Stimulated activated CD4-positive, alpha-beta T cell treated with anti-CD3 and anti-CD28 coated beads, TNF-alpha, amount 100 ng/mL, for 4 hours (primary cell): ENCODE measurements at regions not wholly inside any gene's neighbourhood (a gene's known extent, or its start where the extent isn't known, plus 50 kb on each side); places are given as distances from the start of the nearest gene placed in this dataset.

Experiments
- DNase-seq, 3 experiments: peaks; one replicate each; pipeline ENCODE4 v3.0.0-alpha.2; 2020; ENCODE audit warnings: low read depth in 3 of 3

DNA sequence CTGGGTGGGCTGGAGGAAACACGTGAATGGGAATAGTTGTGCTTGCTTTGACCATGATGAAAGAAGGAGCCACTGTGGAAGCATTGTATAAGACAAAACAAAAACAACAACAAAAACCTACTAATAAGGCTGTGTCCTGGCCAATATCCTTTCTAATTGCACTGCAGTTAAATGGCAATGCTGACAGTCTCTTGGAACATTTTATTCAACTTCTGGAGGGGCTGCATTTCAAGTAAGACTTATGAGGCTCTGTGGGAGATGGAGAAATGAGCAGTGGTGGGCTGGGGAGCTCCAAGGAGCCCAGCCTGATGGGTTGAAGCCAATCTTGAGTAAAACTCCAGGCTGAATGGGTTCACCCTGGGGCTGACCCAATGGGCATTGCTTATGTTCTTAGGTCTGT is 99.8 kb upstream of the ROPN1 start:
- no peak for DNase-seq

DNA sequence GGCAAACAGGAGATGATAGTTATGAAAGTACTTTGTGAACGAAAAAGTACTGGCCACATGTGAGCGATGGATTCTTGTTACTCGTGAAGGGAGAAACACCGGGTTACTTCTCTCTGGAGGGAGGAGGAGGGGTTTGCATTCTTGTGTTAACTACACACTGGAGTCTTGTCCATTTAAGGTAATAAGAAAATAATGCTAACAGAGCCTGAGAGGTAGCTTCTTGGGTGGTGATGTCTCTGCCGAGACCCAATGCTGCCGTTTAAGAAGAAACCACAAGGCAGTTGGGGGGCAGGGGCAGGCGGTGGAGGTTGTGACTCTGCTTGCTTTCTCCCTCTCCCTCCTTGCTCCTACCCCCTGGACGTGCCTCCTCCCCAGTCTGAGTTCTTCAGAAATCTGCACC is 100.9 kb upstream of the ROPN1 start:
- no peak for DNase-seq

- no peak for DNase-seq
Measured at GRCh38 chr3:124094496-124094895, 102.6 kb upstream of the ROPN1 start.

GRCh38 chr3:124097362-124098131 is 105.6 kb upstream of the ROPN1 start:
- DNase-seq: no peak

GRCh38 chr3:124101643-124102042 is 109.7 kb upstream of the ROPN1 start:
- no peak for DNase-seq

GRCh38 chr3:124107104-124107890 is 115.4 kb upstream of the ROPN1 start:
- DNase-seq: no peak

DNA sequence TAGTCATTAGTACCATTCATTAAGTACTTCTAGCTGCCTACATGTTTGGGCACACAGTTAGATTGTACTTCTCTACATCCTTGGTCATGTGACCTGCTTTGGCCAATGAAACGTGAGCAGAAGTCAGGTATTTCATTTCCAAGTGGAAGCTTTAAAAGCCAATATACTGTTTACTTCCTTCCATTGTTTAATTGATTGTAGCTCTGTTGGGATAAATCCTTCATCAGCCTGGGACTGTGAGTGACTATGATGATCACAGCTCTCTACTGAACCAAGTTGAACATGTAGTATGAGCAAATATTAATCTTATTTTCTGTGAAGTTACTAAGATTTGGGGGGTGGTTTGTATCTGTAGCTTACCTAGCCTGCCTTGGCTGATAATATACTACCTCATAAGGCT is 116.5 kb upstream of the ROPN1 start:
- DNase-seq: no peak

GRCh38 chr3:124113485-124113884 is 121.6 kb upstream of the ROPN1 start:
- DNase-seq: no peak

- DNase-seq: no peak
Measured at GRCh38 chr3:124115279-124115678, 123.4 kb upstream of the ROPN1 start.

- no peak for DNase-seq
Measured at GRCh38 chr3:124115956-124116355, 124.0 kb upstream of the ROPN1 start.

- DNase-seq: no peak
Measured at GRCh38 chr3:124116906-124117305, 125.0 kb upstream of the ROPN1 start.

- DNase-seq: no peak
Measured at GRCh38 chr3:124117486-124117885, 125.6 kb upstream of the ROPN1 start.

DNA sequence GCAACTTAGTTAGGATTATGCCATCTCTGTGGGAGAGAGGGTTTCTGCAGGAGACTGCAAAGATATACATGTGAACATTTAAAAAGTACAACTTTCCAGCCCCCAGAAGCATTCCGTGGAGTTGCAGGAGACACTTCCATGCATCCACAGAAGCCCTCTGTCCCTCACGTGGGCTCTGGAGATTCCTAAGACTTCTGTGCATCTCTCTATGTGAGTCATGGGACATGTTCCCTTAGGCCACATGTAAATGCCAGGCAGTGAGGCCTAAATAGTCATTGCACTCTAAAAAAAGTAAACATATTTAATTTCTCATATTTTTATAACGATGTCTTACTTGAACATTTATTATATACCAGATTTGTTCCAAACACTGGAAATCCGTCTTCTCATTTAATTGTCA is 126.5 kb upstream of the ROPN1 start:
- no peak for DNase-seq

- no peak for DNase-seq
Measured at GRCh38 chr3:124119056-124119716, 127.3 kb upstream of the ROPN1 start.

- DNase-seq: no peak
Measured at GRCh38 chr3:124121379-124122312, 129.7 kb upstream of the ROPN1 start.

- no peak for DNase-seq
Measured at GRCh38 chr3:124125315-124125714, 133.4 kb upstream of the ROPN1 start.

DNA sequence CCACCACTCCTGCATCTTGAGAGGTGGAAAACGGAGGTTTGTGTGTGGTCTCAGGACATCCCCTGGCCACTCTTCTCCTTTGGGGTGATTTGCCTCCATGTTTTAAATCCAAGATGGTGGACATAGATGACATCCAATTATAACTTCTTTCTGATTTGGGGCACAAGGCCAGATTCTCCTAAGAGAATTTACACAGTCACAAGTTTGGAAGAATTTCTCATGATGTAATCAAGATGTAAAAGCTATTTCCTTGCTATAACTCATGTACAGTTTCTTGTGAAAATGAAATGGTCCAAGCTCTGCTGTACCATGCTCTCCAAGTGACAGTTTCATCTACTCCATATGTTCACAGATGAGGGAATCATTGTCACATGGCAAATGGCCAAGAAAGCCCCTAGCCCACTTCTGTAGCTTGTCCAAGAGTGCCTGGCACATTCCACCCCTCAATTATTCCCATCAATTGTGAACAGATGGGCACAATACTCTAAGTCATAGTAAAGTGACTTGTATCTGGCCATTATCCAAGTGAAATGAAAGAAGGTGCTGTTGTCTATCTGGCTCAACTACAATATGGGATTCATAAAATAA is 134.6 kb upstream of the ROPN1 start:
- DNase-seq: no peak

DNA sequence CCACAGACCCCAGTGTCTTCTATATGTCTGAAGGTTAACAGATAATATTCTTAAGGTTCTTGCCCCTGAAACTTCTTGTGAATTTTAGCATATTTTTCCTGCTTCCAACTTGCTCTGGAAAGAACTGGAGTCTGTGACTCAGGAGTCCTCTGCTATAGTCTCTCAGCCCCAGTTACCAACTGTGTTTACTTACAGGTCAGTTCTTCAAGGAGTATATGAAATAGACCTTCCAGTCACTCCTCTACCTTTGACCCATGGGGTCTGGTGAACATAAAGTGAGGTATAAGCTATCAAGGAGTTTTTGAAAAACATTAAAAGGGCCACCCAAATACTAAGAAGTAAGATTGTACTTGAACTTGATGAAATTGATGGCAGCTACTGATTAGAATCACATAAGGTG is 139.2 kb upstream of the ROPN1 start:
- no peak for DNase-seq

DNA sequence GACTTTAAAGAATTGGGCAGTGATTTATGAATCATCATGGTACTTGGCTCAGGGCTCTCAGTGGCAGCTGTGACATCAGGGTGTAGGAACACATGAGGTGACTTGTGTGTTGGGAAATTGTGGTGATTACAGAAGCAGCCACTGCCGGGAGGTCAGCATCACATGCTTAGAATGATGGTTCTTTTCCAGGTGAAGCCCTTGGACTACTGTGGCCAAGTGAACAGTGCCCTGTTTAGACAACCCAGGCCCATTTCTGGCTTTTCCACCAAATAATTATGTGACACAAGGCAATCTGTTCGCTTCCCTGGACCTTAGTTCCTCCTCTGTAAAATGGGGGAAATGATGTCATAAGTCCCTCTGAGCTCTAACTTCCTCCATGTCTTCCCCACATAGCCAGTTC is 139.7 kb upstream of the ROPN1 start:
- no peak for DNase-seq

DNA sequence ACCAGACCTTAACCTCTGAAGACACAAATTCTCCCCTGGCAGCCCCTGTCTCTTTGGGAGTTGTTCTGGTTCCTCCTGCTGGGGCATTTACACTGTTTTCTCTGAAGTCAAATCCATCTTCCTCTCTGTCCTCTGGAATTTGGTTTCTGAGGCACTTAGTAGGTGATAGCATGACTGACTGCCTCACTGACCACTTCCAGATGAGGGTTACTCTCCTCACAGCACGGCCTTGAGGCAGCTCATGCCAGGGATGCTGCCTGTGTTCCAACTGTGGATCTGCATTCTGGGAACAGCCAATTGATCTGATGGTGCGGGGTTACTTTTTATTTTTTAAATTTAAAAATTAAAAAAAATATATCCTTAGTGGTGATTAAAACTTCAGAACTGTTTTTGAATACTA is 140.9 kb upstream of the ROPN1 start:
- DNase-seq: no peak

GRCh38 chr3:124133366-124133940 is 141.5 kb upstream of the ROPN1 start:
- no peak for DNase-seq
